ENCODE measurements at regions not wholly inside any gene's neighbourhood (a gene's known extent, or its start where the extent isn't known, plus 50 kb on each side); places are given as distances from the start of the nearest gene placed in this dataset.

DNA sequence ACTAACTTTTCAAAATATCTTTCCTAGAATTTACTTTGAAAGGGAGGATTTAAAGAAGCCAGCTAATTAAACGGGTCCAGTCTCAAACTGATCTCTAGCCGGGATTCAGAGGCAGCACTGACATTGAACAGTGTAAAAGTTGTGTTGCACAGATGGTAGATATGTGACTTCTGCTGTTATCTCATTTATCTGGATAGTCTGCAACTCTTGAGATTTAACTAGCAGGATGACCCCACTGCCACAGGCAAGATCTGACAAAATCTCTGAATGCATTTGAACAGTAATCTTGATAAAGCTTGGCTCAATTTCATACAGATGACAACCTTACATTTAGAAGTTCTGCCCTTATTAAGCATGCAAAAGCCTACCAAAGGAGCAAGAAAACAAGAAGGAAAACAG, 138.0 kb upstream of the CPNE8 start:
- no peak for DNase-seq

DNA sequence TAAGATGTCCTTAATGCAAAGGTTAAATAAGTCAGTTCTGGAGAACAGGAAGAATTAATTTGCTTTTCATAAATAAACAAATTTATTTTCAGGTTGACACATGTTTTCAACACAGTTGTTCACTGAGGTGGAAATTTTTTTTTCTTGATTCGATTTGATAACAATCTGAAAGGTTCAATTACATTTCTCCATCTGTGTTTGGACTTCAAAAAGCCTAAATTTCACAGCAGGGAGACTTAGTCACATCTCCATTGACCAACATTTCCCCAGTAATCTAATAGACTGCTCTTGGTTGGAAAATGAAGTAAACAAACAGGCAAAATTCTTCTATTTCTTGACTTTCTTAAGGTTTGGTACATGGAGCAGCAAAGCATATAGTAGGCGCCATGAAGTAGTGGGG, 134.9 kb upstream of the CPNE8 start:
- no peak for DNase-seq

DNA sequence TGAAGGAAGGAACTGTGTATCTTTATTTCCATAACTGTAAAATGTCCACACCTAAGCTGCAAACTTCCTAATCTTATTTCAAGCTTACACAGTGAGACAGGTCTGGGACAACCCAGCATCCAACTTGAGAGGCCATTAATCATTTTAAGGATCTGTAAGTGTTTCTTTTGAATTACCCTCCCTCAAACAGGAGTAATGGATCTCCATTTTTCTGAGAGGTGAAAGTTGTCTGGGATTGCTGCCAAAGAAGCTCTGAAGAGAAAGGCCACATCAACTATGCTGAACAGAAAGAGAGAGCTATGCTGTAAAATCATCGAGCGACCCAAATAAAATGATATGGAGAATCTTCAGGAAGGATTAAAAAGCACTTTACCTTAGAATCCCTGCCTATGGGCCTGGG, 131.7 kb upstream of the CPNE8 start:
- no peak for DNase-seq

DNA sequence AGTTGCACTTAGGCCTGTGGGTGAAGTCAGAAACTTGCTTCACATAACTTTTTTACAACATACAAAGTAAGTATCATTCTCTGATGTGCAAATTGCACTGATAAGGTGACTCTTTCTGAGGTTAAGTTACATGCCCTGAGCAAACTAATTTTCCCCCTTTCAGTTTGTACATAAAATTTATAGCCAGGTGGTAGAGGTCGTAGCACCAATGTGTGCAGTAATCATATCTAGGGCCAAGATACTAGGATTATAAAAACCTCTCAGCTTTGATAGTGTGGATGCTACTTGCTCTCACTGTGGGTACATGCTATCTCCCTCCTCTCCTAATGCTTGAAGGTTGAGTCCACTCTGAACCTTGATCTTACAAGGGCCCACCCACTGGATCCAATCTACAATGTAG, 130.7 kb upstream of the CPNE8 start:
- no peak for DNase-seq

DNA sequence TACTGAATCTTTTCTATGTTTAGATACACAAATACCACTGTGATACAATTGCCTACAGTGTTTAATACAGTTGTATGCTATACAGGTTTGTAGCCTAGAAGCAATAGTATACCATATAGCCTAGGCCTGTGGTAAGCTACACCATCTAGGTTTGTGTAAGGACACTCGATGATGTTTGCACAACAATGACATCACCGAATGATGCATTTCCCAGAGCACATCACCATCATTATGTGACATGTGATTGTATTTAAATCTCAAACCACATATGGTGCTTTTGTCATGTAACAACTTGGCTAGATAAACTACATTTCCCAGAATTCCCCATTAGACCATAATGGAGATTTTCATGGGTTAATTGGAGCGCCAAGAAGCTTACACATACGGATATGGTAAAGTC, 128.4 kb upstream of the CPNE8 start:
- no peak for DNase-seq

DNA sequence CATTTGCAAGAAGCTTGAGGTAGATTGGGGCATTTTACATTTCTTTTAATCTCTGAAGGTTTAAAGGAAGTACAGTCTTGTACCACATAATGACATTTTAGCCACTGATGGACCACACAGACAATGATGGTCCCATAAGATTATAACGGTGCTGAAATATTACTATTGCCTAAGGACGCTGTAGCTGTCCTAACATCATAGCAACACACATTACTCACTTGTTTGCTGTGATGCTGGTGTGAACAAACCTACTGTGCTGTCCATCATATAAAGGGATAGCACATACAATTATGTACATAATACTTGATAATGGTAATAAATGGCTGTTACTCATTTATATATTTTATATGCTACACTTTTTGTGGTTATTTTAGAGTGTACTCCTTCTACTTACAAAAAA, 127.1 kb upstream of the CPNE8 start:
- DNase-seq = no peak

DNA sequence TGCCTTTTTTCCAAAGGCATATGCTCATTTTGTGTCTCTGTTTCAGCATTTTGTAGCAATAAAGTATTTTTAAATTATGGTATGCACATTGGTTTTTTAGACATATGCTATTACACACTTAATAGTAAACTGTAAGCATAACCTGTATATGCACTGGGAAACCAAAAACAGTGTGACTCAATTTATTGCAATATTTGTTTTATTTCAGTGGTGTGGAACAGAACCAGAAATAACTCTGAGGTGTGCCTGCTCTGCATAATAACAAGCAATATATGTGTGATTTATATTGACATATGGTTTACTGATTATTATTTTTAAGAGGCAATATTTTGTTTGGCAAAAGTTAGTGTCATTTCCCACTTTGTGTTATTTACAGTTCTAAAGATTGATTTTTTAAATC, 126.6 kb upstream of the CPNE8 start:
- DNase-seq = no peak

DNA sequence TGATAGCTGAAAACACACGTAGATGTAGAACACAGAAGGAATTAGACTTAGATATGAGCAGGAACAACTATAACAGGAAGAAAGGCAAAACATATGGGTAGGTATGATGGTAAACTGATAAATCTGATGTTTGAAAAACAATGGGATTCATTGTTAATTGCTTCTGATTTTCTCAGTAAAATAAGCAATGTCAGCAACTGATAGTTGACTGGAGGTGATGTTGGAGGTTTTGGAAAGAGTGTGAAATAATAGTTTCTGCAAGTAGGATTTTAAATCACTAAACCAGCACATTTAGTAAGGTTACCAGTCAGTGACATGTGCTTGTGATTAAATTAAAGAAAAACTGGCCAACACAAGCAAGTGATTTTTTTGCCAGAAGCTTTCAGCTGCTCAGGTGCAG, 123.0 kb upstream of the CPNE8 start:
- no peak for DNase-seq

DNA sequence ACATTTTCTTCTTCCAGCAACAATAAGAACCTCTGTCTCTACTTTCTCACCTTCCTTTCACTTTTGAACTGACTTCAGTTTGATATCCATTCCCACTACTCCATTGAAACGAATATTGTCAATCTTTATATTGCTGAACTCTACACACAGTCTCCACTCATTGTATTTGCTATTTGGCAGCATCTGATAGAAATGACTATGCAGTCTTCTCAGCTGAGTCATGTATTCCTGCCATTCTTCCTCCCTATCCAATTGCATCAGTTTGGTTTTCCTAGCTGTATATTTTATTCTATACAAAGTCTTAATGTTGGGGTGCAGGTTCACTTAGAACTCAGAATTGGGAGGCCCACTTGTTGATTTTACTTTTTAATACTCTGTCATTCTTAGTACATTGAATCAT, 107.5 kb upstream of the CPNE8 start:
- DNase-seq = no peak

DNA sequence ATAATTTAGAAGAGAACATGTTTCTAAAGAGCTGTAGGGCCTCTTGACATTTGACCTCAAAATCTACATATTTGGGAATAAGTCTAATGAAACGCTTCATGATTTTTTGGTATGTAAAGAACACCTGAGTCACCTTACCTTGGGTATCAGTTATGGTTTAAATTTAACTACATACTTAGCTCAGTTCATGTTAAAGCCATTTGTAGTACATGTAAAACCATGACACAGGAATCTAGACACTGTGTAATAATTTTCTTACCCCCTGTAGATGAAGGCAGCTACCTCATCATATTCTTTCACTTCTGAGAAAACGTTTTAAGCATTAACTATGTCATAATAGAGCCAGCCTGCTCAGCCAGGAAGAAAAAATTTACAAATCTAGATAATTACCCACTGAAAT, 105.8 kb upstream of the CPNE8 start:
- DNase-seq = no peak

DNA sequence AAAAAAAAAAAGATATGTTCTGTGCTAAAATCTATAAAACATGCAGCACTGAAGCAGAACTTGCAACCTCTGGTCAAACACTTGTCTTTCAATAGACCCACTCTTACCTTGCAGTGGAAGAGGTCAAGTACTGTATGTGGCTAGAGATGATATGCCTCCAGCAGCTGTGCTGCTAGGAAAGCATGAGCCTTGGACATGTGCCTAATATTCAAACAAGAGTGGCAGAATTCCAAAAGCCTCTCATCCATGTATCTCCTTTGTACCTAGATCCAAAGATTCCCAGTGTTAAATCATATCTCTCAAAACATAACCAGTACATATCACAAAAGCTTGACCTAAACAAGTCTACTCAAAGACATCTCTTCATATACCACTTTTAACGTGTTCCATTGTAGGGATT, 105.0 kb upstream of the CPNE8 start:
- no peak for DNase-seq

DNA sequence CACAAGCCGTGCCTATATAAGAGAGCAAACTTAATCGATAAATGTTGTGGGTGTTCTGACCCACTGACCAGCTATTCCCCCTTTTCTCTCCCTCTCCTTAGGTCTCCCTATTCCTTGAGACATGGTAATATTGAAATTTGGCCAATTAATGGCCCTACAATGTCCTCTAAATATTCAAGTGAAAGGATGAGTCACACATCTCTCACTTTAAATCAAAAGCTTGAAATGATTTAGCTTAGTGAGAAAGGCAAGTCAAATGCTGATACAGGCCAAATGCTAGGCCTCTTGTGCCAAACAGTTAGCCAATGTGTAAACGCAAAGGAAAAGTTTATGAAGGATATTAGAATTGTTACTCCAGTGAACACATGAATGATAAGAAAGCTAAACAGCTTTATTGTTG, 102.2 kb upstream of the CPNE8 start:
- no peak for DNase-seq

DNA sequence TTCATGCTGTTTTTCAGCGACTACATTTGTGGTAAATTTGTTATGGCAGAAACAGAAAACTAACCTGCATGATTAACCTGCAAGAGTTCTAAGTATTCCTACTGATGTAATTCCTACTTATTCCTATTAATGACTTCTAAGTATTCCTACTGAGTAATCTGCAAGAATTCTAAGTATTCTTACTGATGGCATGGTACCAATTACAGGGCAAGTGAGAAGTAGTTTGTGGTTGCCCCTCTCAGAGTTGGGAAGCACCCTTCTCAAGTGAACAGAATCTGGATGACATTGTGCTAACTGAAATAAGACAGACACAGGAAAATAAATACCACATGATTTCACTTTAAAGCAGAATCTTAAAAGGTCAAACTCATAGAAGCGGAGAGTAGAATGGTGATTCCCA, 100.9 kb upstream of the CPNE8 start:
- no peak for DNase-seq

DNA sequence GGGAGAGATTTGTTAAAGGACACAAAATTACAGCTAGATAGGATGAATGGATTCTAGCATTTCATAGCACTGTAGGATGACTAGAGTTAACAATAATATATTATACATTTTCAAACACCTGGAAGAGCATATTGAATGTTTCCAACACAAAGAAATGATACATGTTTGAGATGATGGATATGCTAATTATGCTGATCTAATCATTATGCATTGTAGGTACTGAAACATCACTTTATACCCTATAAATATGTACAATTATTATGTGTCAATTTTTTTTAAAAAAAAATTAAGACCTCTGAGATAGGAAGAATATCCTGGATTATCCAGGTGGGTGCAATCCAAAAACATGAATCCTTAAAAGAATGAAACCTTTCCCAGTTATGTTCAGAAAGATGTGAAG, 100.3 kb upstream of the CPNE8 start:
- DNase-seq = no peak

DNA sequence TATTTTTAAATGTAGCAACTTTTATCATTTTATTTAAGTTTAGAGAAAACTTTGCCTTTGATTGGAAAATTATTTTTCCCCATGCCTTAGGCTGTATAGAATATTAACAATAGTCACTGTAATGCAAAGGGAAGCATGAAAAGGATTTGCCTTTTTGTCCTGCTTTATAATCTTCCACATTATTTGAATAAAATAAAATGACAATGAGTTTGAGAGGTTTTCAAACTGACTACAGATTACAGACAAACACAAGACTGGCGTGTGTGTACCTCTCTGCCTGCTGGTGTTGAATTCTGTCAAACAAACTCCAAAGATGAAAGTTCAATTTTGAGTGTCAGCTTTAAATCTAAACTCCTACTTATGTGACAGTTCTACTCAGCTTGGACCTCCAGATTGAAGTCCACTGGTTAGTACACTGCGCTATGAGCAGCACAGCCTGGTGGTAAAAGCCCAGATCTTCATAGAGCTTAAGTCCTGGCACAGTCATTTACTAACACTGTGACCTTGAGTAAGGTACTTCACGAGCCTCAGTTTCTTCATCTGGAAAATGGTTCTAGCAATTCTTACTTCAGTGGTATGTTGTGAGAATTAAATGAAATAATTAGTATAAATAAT, 98.3 kb upstream of the CPNE8 start:
- DNase-seq = peak; percentile 1

DNA sequence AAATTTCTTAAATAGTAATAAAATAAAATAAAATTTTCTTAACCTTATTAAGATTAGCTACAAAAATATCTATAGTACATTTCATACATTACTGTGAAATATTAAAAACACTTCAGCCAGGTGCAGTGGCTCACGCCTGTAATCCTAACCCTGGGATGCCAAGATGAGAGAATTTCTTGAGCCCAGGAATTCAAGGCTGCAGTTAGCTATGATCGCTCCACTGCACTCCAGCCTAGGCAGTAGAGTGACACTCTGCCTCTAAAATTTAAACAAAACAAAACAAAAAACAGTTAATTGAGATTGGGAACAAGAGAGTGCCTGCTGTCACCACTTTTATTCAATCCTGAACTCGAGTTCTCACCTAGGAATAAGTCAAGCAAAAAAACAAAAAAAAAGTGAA, 95.0 kb upstream of the CPNE8 start:
- DNase-seq = no peak

DNA sequence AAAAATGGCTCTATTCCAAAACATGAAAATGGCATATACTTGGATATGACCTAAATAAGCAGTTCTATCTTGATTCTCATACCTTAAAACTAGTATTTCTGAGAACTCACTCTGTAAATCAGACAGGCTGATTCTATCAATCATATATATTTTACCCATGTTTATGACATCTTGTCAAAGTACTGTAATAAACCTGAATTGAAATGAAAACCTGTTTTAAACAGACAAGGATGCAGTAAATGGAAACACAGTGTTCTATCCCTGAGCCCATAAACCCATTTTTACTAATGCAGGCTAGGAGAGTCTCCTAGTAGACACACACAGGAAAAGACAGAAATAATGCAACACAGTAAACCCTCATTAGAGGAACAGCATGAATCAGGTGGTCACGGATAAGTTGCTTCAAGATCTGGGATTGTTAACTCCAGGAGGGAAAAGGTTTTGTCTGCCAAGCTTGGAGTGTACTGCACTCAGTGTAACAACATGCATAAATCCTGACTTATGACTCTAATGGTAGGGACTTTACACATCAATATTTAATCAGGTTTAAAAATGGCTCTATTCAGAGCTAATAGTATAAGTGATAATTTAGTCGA, 93.6 kb upstream of the CPNE8 start:
- DNase-seq = no peak

DNA sequence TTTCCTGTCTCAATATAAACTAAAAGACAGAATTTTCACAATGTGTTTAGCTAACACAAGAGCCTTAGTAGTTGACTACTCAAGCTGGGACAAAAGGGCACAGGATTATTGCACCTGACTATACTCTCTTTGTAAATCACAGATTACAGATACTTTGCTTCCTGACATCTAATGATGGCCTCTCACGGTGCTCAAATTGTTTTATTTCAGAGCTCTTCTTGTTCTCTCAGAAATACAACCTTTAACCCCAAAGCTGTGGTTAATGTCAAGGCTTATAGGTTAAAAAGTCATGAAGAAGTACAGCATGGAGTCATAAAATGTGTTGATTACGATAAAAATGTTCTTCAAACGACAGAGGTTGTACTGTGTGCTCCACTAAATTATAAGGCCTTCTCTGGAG, 89.9 kb upstream of the CPNE8 start:
- no peak for DNase-seq

DNA sequence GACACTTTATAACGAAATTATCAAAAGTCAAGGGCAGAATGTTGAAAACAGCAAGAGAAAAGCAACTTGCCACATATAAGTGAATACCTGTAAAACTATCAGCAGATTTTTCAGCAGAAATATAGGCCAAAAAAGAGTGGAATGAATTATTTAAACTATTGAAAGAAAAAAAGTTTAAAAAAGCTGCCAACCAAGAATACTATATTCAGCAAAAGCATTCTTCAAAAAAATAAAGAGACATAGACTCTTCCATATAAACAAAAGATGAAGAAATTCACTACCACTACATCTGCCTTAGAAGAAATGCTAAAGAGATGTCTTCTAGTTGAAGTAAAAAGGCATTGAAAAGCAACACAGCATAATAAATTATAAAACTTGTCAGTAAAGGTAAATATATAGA, 80.6 kb upstream of the CPNE8 start:
- no peak for DNase-seq

DNA sequence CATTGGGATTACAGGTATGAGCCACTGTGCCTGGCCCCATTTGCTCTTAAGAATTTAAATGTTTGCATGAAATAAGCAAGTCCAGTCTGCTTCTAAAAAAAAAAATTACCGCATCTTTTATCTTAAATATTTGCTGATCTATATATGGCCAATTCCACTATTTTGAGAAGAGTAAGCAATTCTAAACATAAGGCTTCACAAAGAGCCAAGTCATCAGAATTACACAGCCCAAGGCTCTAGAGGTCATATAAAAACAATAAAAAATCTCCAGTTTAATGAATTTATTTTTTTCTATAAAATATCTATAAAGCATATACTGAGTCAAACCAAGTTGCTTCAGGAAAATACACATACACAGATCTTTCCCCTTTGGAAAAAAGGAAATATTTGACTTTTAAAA, 79.0 kb upstream of the CPNE8 start:
- DNase-seq = no peak

DNA sequence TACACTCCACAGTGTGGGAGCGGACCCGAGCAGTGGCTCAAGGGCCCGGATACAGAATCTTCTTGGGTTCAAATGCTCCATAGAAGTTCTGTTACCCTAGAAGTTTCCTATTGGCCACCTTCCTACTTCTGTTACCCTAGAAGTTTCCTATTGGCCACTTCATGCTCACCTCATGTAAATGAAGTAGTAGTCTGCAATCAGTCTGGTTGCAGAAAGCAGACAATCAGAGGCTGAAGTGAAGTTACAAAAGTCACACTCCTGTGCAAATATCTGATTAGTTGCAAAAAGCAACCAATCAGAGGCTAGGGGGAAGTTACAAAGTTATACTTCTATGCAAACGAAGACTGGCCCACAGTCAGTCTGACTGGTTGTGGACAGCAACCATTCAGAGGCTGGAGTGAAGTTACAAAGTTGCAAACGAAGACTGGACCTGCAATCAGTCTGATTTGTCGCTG, 77.8 kb upstream of the CPNE8 start:
- DNase-seq = no peak

DNA sequence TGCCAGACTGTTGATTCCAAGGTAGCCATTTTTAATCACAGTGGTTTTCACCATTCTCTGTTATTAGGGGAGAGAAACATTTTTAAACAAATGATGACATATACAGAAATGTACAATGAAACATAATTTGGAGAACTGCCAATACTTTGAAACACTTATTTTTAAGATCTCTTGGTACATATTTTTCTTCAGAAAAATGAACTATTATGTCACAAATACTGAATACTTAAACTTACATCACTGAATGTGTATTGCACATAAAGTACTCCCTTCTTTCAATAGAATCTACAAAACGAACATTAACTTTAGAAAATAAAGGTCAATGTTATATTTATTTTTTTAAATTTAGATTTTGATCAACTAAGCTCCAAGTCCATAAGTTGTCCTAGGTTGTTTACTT, 71.7 kb upstream of the CPNE8 start:
- DNase-seq = no peak

DNA sequence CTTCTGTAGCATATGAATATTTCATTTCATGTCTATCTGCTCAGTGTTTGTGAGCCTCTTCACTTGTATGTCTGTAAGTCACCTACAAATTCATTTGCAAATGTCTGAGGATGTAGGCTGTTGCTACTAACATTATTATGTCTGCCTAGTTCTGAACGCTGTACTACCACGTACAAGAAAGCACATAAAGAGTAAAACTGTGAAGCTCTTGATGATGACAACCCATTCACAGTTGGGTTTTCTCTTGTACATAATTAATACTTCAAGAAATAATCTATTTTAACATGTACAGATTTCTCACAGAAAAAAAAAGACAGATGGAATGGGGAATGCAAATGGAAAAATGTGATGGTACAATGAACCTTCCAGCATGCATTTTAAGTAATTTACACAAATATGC, 64.3 kb upstream of the CPNE8 start:
- DNase-seq = no peak

DNA sequence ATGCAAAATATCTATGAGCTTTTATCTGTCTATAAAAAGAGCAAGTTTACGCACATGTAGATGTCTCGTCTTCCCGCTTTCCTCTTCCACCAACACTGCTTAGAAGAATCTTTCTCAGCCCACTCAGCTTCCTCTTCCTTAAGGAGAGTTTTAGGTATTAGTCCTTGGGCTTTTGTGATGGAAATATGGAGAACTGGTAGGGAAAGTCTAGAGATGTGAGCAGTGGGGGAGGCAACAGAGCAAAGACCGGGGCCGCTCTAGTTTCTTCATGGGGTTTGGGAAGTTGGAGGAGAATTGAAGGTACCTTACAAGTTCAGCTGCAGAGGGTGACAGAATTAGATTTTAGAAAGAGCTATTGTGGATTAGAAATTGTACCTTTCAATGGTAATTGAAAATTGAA, 56.3 kb upstream of the CPNE8 start:
- DNase-seq = no peak

DNA sequence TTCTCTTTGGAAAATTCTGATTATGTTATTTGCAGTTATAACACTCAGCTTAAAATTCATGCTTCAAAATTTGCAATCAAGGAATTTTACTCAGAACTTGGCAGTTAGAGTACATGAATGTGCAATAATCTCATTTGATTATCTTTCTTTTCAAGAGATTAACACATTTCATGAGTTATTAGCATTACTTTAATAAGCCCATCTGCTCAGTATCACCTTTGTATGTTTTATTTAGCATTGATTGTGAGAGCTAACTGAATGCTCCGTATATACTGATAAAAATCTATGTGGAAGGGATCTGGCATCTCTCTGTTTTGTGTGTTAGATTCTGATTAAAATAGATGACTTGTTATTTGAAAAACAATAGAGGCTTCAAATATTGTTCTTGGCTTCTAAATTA, 55.6 kb upstream of the CPNE8 start:
- DNase-seq = no peak

DNA sequence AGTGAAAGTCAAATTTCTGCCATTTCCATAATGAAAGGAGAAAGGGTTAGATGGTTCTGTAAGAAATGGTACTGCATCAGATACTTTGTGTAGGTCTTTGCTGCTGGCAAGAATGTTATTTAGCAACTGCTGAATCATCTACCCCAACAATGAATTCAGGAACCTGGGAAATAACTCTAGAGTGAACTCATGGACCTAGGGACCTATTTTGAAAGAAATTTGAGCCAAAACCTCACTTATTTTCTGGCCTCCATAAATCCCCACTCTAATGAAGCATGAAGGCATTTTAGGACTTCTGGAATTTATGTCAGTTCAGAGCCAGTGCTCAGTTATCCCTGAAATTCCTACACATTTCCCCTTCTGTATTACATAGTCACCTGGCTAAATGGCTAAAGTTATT, 50.9 kb upstream of the CPNE8 start:
- no peak for DNase-seq

All from hematopoietic multipotent progenitor cell treated with erythropoietin and hydrocortisone succinate and interleukin-3 and kit ligand, for 4 days (in vitro differentiated cells).